GM12878 (cell line): ENCODE measurements at regions not wholly inside any gene's neighbourhood (a gene's known extent, or its start where the extent isn't known, plus 50 kb on each side); places are given as distances from the start of the nearest gene placed in this dataset.

Experiments
- ATAC-seq: fragments of 200-7000 bp; cut with Tn5 transposase; 3 replicates; pipeline ENCODE4 v1.9.1; 2020; ENCODE audit warnings: mild to moderate bottlenecking, moderate library complexity
- BruUV-seq: library from RNA; stranded (reverse); fragments of 400-500 nt; replicated peaks from 2 replicates; lab custom pipeline; 2021; lab: Mats Ljungman, UMichigan
- CTCF ChIA-PET: fragments of 300-600 bp; sonication (Branson Sonifier 250); formaldehyde crosslinking; extraction: SDS; loops from one replicate; lab custom pipeline; 2021; ENCODE audit warnings: inconsistent platforms; lab: Yijun Ruan, JAX
- POLR2A ChIA-PET: fragments of 350-600 bp; formaldehyde crosslinking; extraction: SDS; loops from one replicate; lab custom pipeline; 2021; ENCODE audit warnings: inconsistent platforms; lab: Charles Lee
- RAD21 ChIA-PET: fragments of 300-600 bp; sonication (Branson Sonifier 250); formaldehyde crosslinking; loops from one replicate; lab custom pipeline; 2023; ENCODE audit warnings: antibody characterized with exemption; ENCODE audit not compliant: unreplicated experiment; lab: Charles Lee
- SMC1A ChIA-PET: fragments of 300-600 bp; sonication (Branson Sonifier 250); formaldehyde crosslinking; loops from one replicate; lab custom pipeline; 2023; ENCODE audit not compliant: unreplicated experiment, uncharacterized antibody; lab: Charles Lee
- DNase-seq: peaks from one replicate; pipeline ENCODE4 v3.0.0-alpha.2; 2011; ENCODE audit warnings: low read depth, low spot score
- FAIRE-seq: peaks from 3 replicates; lab custom pipeline; 2011; peaks lifted over from hg19 to GRCh38; lab: Jason Lieb, UNC
- H2AFZ ChIP-seq: 2 replicates; pipeline ENCODE4 v1.6.0; 2011; ENCODE audit warnings: low read depth, low read length, control low read depth; ENCODE audit not compliant: control insufficient read depth
- H3K27ac ChIP-seq: 2 replicates; pipeline ENCODE4 v1.5.1; 2011; ENCODE audit warnings: control low read depth; ENCODE audit not compliant: control insufficient read depth, insufficient read depth
- H3K27me3 ChIP-seq, 2 experiments: replicated peaks in 1 of 2; 2 replicates each; pipeline versions ENCODE4 v1.6.0 to v1.6.1; 2011; ENCODE audit warnings: low read length in 1 of 2; ENCODE audit not compliant: control insufficient read depth in 2 of 2, insufficient read depth in 2 of 2
- H3K36me3 ChIP-seq, 2 experiments: 2 replicates each; pipeline ENCODE4 v1.5.1; 2011; ENCODE audit warnings: low read length in 1 of 2; ENCODE audit not compliant: control insufficient read depth in 2 of 2, insufficient read depth in 2 of 2
- H3K4me1 ChIP-seq: 2 replicates; pipeline ENCODE4 v1.6.1; 2011; ENCODE audit warnings: mild to moderate bottlenecking, low read length, moderate library complexity, mixed read lengths; ENCODE audit not compliant: control insufficient read depth, insufficient read depth
- H3K4me2 ChIP-seq: 2 replicates; pipeline ENCODE4 v1.6.0; 2011; ENCODE audit warnings: control low read depth; ENCODE audit not compliant: control insufficient read depth, insufficient read depth
- H3K4me3 ChIP-seq: fragments of 200-600 bp; sonication (generic); 2 replicates; pipeline ENCODE4 v1.5.1; 2016
- H3K79me2 ChIP-seq: 2 replicates; pipeline ENCODE4 v1.6.0; 2011; ENCODE audit warnings: low read length; ENCODE audit not compliant: control insufficient read depth, insufficient read depth
- H3K9ac ChIP-seq: 2 replicates; pipeline ENCODE4 v1.8.0; 2011; ENCODE audit warnings: low read length, control low read depth, mixed read lengths; ENCODE audit not compliant: control insufficient read depth, insufficient read depth
- H3K9me3 ChIP-seq: replicated peaks from 3 replicates; pipeline ENCODE4 v1.5.1; 2011; ENCODE audit warnings: mild to moderate bottlenecking, low read length; ENCODE audit not compliant: control insufficient read depth, insufficient read depth
- H4K20me1 ChIP-seq: 2 replicates; pipeline ENCODE4 v1.6.0; 2011; ENCODE audit not compliant: control insufficient read depth, insufficient read depth
- CHD2 ChIP-seq: IDR thresholded peaks from 2 replicates; pipeline ENCODE4 v1.6.1; 2011; ENCODE audit warnings: low read depth, low read length, improper control_type of control experiment, borderline replicate concordance
- ESRRA ChIP-seq: IDR thresholded peaks from 2 replicates; pipeline ENCODE4 v1.6.1; 2012; ENCODE audit warnings: mild to moderate bottlenecking, low read length, improper control_type of control experiment
- ETV6 ChIP-seq, 2 experiments: fragments of 450-650 bp in 1 of 2; IDR thresholded peaks in 1 of 2; conservative IDR thresholded peaks in 1 of 2; 2 replicates each; pipeline ENCODE4 v1.6.1; 2014; ENCODE audit warnings: antibody characterized with exemption in 1 of 2, borderline replicate concordance in 1 of 2, low read depth in 1 of 2, mild to moderate bottlenecking in 1 of 2, moderate library complexity in 1 of 2
- IKZF2 ChIP-seq, 2 experiments: fragments of 450-650 bp; IDR thresholded peaks; 2 replicates each; pipeline ENCODE4 v1.6.1; 2017; ENCODE audit warnings: mild to moderate bottlenecking in 2 of 2, moderate library complexity in 2 of 2
- ZBTB40 ChIP-seq: fragments of 450-650 bp; IDR thresholded peaks from 2 replicates; pipeline ENCODE4 v1.6.1; 2016; ENCODE audit warnings: mild to moderate bottlenecking, moderate library complexity, borderline replicate concordance
- ZNF622 ChIP-seq: fragments of 450-650 bp; IDR thresholded peaks from 2 replicates; pipeline ENCODE4 v1.6.1; 2017; ENCODE audit warnings: mild to moderate bottlenecking, inconsistent platforms
- WGBS: methylation state at CpG from one replicate; pipeline ENCODE4 v1.1.6; 2016; ENCODE audit warnings: low lambda C conversion rate; ENCODE audit not compliant: insufficient replicate concordance, insufficient coverage; ENCODE audit errors: missing lambda C conversion rate; 5-methylcytosine and 5-hydroxymethylcytosine counted together
- in situ Hi-C: fragments of 300-500 bp; cut with MboI; formaldehyde crosslinking; loops from 9 replicates; pipeline ENCODE4 v1.14.3; 2018; ENCODE audit warnings: mixed read lengths
- intact Hi-C: fragments of 100-400 bp; cut with micrococcal nuclease; formaldehyde crosslinking; loops from one replicate; pipeline ENCODE4 v1.14.2; 2022; ENCODE audit not compliant: unreplicated experiment

DNA sequence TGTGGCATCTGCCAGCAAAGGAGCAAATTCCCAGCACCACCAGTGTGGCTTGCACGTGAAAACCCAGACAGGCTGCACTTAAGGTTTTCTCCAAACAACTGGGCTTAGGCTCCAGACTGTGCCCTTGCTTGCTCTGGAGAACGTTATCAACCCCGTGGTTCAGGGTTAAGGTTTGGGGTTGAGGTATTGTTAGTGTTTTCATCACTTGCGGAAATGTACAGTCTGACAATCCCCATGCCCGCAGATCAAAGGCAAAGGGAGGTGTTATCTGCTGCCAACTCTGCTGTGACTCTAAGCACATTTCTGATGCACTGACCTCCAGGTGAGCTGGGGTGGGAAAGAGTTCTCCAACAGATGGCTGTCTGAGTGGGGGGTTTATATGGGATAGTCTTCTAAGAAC, 253.5 kb upstream of the NT5C1B start:
- ChIA-PET CTCF (no interaction called here), SMC1A (no interaction called here), RAD21 (no interaction called here), POLR2A (no interaction called here)
- in situ Hi-C loops (no loop called here), intact Hi-C loops (no loop called here)
- Histone ChIP-seq H4K20me1 (no peaks in the 10 kb centered on the region), H3K4me2 (no peak overlapping the region), H3K9ac (no peak overlapping the region), H3K27ac (no peak overlapping the region), H3K4me3 (no peak overlapping the region), H3K4me1 (no peaks in the 10 kb centered on the region), H3K36me3 (no peaks in the 10 kb centered on the region), H3K9me3 (no peaks in the 10 kb centered on the region), H3K27me3 (no peaks in the 10 kb centered on the region), H2AFZ (no peak overlapping the region), H3K79me2 (no peaks in the 10 kb centered on the region)
- BruUV-seq, result no TSS peak
- no peak for FAIRE-seq
- DNase-seq, result no peak
- WGBS, result 38% methylated on average over 5 of the region's 5 CpGs
- no peak for ATAC-seq
- TF ChIP-seq ESRRA (no peak), ZNF622 (no peak), ETV6 (conservative IDR thresholded peaks at IDR 0.05 in 1 of 2, IDR thresholded peaks at IDR 0.05 in 1 of 2; ENCODE audit: borderline replicate concordance in 1 of 2, low read depth in 1 of 2) (no peak), IKZF2 (IDR thresholded peaks at IDR 0.05) (no peak), ZBTB40 (no peak), CHD2 (no peak)
